SK-N-SH treated with all-trans-retinoic acid at 6 μM for 48 hours (cell line): ENCODE measurements at regions not wholly inside any gene's neighbourhood (a gene's known extent, or its start where the extent isn't known, plus 50 kb on each side); places are given as distances from the start of the nearest gene placed in this dataset.

ENCODE experiments used
- ATAC-seq: fragments of 200-7000 bp; cut with Tn5 transposase; 3 replicates; pipeline ENCODE4 v1.9.1; 2020; ENCODE audit warnings: mild to moderate bottlenecking, moderate library complexity
- ARNTL ChIP-seq: fragments of 450-650 bp; formaldehyde crosslinking; IDR thresholded peaks from 2 replicates; pipeline ENCODE4 v1.5.0; 2020; ENCODE audit warnings: low read depth, mild to moderate bottlenecking, moderate library complexity, borderline replicate concordance
- CREB5 ChIP-seq: fragments of 250-450 bp; sonication (Bioruptor Pico); IDR thresholded peaks from 2 replicates; pipeline ENCODE4 v1.5.1; 2020; ENCODE audit warnings: low read depth, mild to moderate bottlenecking, moderate library complexity
- CSDC2 ChIP-seq: fragments of 250-450 bp; sonication (Bioruptor Pico); IDR thresholded peaks from 2 replicates; pipeline ENCODE4 v1.5.0; 2020; ENCODE audit warnings: mild to moderate bottlenecking, moderate library complexity
- ESRRG ChIP-seq: fragments of 250-450 bp; sonication (Bioruptor Pico); IDR thresholded peaks from 2 replicates; pipeline ENCODE4 v1.6.1; 2021; ENCODE audit warnings: mild to moderate bottlenecking
- GLIS3 ChIP-seq: fragments of 250-450 bp; sonication (Bioruptor Pico); IDR thresholded peaks from 2 replicates; pipeline ENCODE4 v1.5.0; 2020; ENCODE audit warnings: mild to moderate bottlenecking, moderate library complexity
- ISL1 ChIP-seq: fragments of 250-450 bp; sonication (Bioruptor Pico); IDR thresholded peaks from 2 replicates; pipeline ENCODE4 v2.1.2; 2022; ENCODE audit warnings: mild to moderate bottlenecking, moderate library complexity
- PPARA ChIP-seq: fragments of 250-450 bp; sonication (Bioruptor Pico); IDR thresholded peaks from 2 replicates; pipeline ENCODE4 v1.5.0; 2020; ENCODE audit warnings: mild to moderate bottlenecking, borderline replicate concordance
- RARB ChIP-seq: fragments of 250-450 bp; sonication (Bioruptor Pico); IDR thresholded peaks from 2 replicates; pipeline ENCODE4 v1.8.0; 2021; ENCODE audit warnings: mild to moderate bottlenecking, moderate library complexity
- TCF4 ChIP-seq: fragments of 250-450 bp; sonication (Bioruptor Pico); IDR thresholded peaks from 2 replicates; pipeline ENCODE4 v1.8.0; 2021; ENCODE audit warnings: mild to moderate bottlenecking, moderate library complexity, borderline replicate concordance
- TOX ChIP-seq: fragments of 250-450 bp; sonication (Bioruptor Pico); IDR thresholded peaks from 2 replicates; pipeline ENCODE4 v1.8.0; 2021; ENCODE audit warnings: mild to moderate bottlenecking, moderate library complexity, borderline replicate concordance
- TSHZ2 ChIP-seq: fragments of 250-450 bp; sonication (Bioruptor Pico); IDR thresholded peaks from 2 replicates; pipeline ENCODE4 v1.5.0; 2020; ENCODE audit warnings: mild to moderate bottlenecking, moderate library complexity
- ZC3H10 ChIP-seq: fragments of 250-450 bp; sonication (Bioruptor Pico); IDR thresholded peaks from 2 replicates; pipeline ENCODE4 v1.5.1; 2021; ENCODE audit warnings: mild to moderate bottlenecking, moderate library complexity
- ZFP3 ChIP-seq: fragments of 250-450 bp; sonication (Bioruptor Pico); IDR thresholded peaks from 2 replicates; pipeline ENCODE4 v1.5.0; 2020; ENCODE audit warnings: mild to moderate bottlenecking, moderate library complexity
- ZNF565 ChIP-seq: fragments of 450-650 bp; formaldehyde crosslinking; conservative IDR thresholded peaks from 2 replicates; pipeline ENCODE4 v1.5.0; 2020; ENCODE audit warnings: low read depth, mild to moderate bottlenecking, moderate library complexity
- ZNF70 ChIP-seq: fragments of 450-650 bp; formaldehyde crosslinking; IDR thresholded peaks from 2 replicates; pipeline ENCODE4 v1.5.0; 2020; ENCODE audit warnings: mild to moderate bottlenecking, moderate library complexity
- ZNF8 ChIP-seq: fragments of 450-650 bp; formaldehyde crosslinking; IDR thresholded peaks from 2 replicates; pipeline ENCODE4 v1.5.0; 2020; ENCODE audit warnings: mild to moderate bottlenecking, moderate library complexity
- TF ChIP-seq, protein P1 (sequence below): fragments of 250-450 bp; sonication (Bioruptor Pico); IDR thresholded peaks from 2 replicates; pipeline ENCODE4 v1.5.1; 2021; ENCODE audit warnings: mild to moderate bottlenecking, moderate library complexity
- TF ChIP-seq, protein P2 (sequence below): fragments of 250-450 bp; sonication (Bioruptor Pico); IDR thresholded peaks from 2 replicates; pipeline ENCODE4 v1.8.0; 2020; ENCODE audit warnings: mild to moderate bottlenecking, moderate library complexity, borderline replicate concordance
- TF ChIP-seq, protein P3 (sequence below): fragments of 250-450 bp; sonication (Bioruptor Pico); IDR thresholded peaks from 2 replicates; pipeline ENCODE4 v1.8.0; 2021; ENCODE audit warnings: low read depth, mild to moderate bottlenecking, moderate library complexity, borderline replicate concordance

- TF ChIP-seq ZNF70, result no peak
- TF ChIP-seq TSHZ2, result no peak
- no peak for TF ChIP-seq ZNF565 (CRISPR knock-in tag)
- TF ChIP-seq ARNTL (CRISPR knock-in tag), result no peak
- no peak for TF ChIP-seq PPARA
Observed at GRCh38 chr16:35750701-35751104, 2291.3 kb downstream of the TP53TG3F start.

GRCh38 chr16:35751191-35751941, 2292.0 kb downstream of the TP53TG3F start:
- no peak for ATAC-seq
- TF ChIP-seq ESRRG (CRISPR knock-in tag) (no peak), ZFP3 (CRISPR knock-in tag) (no peak), CSDC2 (CRISPR knock-in tag) (no peak), RARB (no peak), PPARA (no peak), CREB5 (no peak), TOX (CRISPR knock-in tag) (no peak), ZNF70 (no peak), ZNF565 (CRISPR knock-in tag) (no peak), ZC3H10 (CRISPR knock-in tag) (no peak), TCF4 (CRISPR knock-in tag) (no peak), ISL1 (no peak), ARNTL (CRISPR knock-in tag) (no peak), TSHZ2 (no peak), ZNF8 (no peak), GLIS3 (no peak)
- TF ChIP-seq, protein P1, sequence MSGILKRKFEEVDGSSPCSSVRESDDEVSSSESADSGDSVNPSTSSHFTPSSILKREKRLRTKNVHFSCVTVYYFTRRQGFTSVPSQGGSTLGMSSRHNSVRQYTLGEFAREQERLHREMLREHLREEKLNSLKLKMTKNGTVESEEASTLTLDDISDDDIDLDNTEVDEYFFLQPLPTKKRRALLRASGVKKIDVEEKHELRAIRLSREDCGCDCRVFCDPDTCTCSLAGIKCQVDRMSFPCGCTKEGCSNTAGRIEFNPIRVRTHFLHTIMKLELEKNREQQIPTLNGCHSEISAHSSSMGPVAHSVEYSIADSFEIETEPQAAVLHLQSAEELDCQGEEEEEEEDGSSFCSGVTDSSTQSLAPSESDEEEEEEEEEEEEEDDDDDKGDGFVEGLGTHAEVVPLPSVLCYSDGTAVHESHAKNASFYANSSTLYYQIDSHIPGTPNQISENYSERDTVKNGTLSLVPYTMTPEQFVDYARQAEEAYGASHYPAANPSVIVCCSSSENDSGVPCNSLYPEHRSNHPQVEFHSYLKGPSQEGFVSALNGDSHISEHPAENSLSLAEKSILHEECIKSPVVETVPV, result no peak
- TF ChIP-seq, protein P2, sequence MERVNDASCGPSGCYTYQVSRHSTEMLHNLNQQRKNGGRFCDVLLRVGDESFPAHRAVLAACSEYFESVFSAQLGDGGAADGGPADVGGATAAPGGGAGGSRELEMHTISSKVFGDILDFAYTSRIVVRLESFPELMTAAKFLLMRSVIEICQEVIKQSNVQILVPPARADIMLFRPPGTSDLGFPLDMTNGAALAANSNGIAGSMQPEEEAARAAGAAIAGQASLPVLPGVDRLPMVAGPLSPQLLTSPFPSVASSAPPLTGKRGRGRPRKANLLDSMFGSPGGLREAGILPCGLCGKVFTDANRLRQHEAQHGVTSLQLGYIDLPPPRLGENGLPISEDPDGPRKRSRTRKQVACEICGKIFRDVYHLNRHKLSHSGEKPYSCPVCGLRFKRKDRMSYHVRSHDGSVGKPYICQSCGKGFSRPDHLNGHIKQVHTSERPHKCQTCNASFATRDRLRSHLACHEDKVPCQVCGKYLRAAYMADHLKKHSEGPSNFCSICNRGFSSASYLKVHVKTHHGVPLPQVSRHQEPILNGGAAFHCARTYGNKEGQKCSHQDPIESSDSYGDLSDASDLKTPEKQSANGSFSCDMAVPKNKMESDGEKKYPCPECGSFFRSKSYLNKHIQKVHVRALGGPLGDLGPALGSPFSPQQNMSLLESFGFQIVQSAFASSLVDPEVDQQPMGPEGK, result no peak
- TF ChIP-seq, protein P3, sequence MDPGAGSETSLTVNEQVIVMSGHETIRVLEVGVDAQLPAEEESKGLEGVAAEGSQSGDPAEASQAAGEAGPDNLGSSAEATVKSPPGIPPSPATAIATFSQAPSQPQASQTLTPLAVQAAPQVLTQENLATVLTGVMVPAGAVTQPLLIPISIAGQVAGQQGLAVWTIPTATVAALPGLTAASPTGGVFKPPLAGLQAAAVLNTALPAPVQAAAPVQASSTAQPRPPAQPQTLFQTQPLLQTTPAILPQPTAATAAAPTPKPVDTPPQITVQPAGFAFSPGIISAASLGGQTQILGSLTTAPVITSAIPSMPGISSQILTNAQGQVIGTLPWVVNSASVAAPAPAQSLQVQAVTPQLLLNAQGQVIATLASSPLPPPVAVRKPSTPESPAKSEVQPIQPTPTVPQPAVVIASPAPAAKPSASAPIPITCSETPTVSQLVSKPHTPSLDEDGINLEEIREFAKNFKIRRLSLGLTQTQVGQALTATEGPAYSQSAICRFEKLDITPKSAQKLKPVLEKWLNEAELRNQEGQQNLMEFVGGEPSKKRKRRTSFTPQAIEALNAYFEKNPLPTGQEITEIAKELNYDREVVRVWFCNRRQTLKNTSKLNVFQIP (CRISPR knock-in tag), result no peak

More at GRCh38 chr16:35750701-35751104, 2291.3 kb downstream of the TP53TG3F start:
- ATAC-seq, result no peak
